ENCODE measurements at regions not wholly inside any gene's neighbourhood (a gene's known extent, or its start where the extent isn't known, plus 50 kb on each side); places are given as distances from the start of the nearest gene placed in this dataset.
A peak's percentile ranks its signal among the peaks of the same experiment; 100 is the strongest.

DNA sequence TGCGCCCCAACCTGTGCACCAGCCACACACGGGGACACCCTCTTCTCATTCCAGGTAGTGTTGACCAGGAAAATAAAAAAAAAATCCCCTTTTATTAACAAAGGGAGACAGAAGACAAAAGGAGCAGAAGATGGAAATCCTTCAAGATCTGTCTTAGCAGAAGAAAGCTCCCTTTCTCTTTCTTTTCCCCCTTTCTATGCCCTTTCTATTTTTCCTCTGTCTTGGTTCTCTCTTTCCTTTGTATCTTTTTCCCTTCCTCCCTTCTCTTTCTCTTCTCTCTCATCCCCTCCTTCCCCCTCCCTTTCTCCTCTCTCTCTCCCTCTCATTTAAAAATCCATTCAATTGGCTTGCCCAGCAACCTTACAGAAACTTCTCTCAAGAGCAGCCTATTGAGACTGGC lies 254.1 kb upstream of the ZFHX3 start:
- Histone ChIP-seq H3K9me3 (replicated peaks; ENCODE audit: control insufficient read depth, low read depth, low read length) (no peaks in the 10 kb centered on the region), H3K4me3 (ENCODE audit: low read length) (no peak overlapping the region), H3K36me3 (ENCODE audit: control insufficient read depth, insufficient read depth, low read length) (no peaks in the 10 kb centered on the region), H3K27ac (ENCODE audit: low read length) (no peak overlapping the region), H3K4me1 (ENCODE audit: control insufficient read depth, insufficient read depth, low read length) (peaks cover 5% of the 10 kb centered on the region), H3K27me3 (ENCODE audit: control insufficient read depth, insufficient read depth, low read length) (peaks cover 5% of the 10 kb centered on the region)
- no peak for DNase-seq
- WGBS (ENCODE audit: insufficient coverage), result no CpG with 5 or more reads among the region's 2 CpGs

GRCh38 chr16:73299346-73299745 lies 251.4 kb upstream of the ZFHX3 start:
- no peak overlapping the region for H3K27ac ChIP-seq (ENCODE audit: low read length)

DNA sequence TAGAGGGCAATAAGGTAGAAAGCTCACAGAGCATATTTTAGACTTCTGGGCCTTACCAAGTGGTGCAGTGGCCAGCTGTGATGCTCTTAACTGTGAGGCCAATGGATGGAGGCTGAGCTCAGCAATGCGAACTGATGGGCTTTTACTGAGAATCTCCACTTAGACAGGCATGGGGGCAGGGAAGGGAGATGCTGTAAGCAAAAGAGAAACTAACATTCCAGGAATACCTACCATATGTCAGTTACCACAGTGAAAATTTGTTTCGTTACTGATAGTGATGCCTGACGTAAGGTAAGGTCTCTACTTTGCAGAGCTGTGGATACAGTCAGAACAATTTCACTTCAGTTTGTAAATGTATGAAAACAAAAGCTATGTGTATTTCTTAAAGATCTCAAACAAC lies 250.6 kb upstream of the ZFHX3 start:
- peaks cover 2% of the 10 kb centered on the region for H3K27me3 ChIP-seq (ENCODE audit: control insufficient read depth, insufficient read depth, low read length)
- no peak for DNase-seq
- WGBS (ENCODE audit: insufficient coverage), result no CpG with 5 or more reads among the region's 3 CpGs
- H3K9me3 ChIP-seq (replicated peaks; ENCODE audit: control insufficient read depth, low read depth, low read length), result no peaks in the 10 kb centered on the region
- H3K36me3 ChIP-seq (ENCODE audit: control insufficient read depth, insufficient read depth, low read length), result no peaks in the 10 kb centered on the region
- H3K4me3 ChIP-seq (ENCODE audit: low read length), result no peak overlapping the region
- no peak overlapping the region for H3K27ac ChIP-seq (ENCODE audit: low read length)
- no peaks in the 10 kb centered on the region for H3K4me1 ChIP-seq (ENCODE audit: control insufficient read depth, insufficient read depth, low read length)

More at GRCh38 chr16:73299346-73299745, 251.4 kb upstream of the ZFHX3 start:
- Histone ChIP-seq H3K4me3 (ENCODE audit: low read length) (no peak overlapping the region), H3K4me1 (ENCODE audit: control insufficient read depth, insufficient read depth, low read length) (peaks cover 3% of the 10 kb centered on the region), H3K9me3 (replicated peaks; ENCODE audit: control insufficient read depth, low read depth, low read length) (no peaks in the 10 kb centered on the region), H3K27me3 (ENCODE audit: control insufficient read depth, insufficient read depth, low read length) (peaks cover 5% of the 10 kb centered on the region), H3K36me3 (ENCODE audit: control insufficient read depth, insufficient read depth, low read length) (no peaks in the 10 kb centered on the region)
- no peak for DNase-seq
- 60% methylated on average over 6 of the region's 7 CpGs for WGBS (ENCODE audit: insufficient coverage)

DNA sequence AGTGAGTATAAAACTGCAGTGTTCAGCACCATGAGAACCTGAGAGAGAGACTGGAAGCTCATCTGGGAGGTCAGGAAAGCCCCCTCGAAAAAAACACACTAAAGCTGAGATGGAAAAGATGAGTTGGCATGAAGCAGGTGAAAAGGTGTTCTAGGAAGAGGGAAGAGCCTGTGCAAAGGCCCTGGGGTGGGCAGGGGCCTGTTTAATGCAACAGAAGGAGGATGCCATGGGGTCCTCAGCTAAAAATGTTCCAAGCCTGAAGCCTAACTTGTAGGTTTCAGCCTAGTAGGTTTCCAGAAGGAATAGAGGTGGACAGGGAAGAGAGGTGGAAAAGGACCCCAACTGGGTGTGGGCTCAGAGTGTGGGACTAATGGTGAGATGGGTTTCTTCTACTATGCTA lies 242.3 kb upstream of the ZFHX3 start:
- no peak for DNase-seq
- Histone ChIP-seq H3K4me3 (ENCODE audit: low read length) (no peak overlapping the region), H3K27me3 (ENCODE audit: control insufficient read depth, insufficient read depth, low read length) (peaks cover 9% of the 10 kb centered on the region), H3K9me3 (replicated peaks; ENCODE audit: control insufficient read depth, low read depth, low read length) (no peaks in the 10 kb centered on the region), H3K27ac (ENCODE audit: low read length) (no peak overlapping the region), H3K36me3 (ENCODE audit: control insufficient read depth, insufficient read depth, low read length) (no peaks in the 10 kb centered on the region), H3K4me1 (ENCODE audit: control insufficient read depth, insufficient read depth, low read length) (peaks cover 33% of the 10 kb centered on the region)
- WGBS (ENCODE audit: insufficient coverage), result 83% methylated on average over 1 of the region's 1 CpG

GRCh38 chr16:73289232-73289631 lies 241.3 kb upstream of the ZFHX3 start:
- Histone ChIP-seq H3K4me1 (ENCODE audit: control insufficient read depth, insufficient read depth, low read length) (peaks cover 34% of the 10 kb centered on the region), H3K4me3 (ENCODE audit: low read length) (no peak overlapping the region), H3K27ac (ENCODE audit: low read length) (no peak overlapping the region), H3K9me3 (replicated peaks; ENCODE audit: control insufficient read depth, low read depth, low read length) (no peaks in the 10 kb centered on the region), H3K36me3 (ENCODE audit: control insufficient read depth, insufficient read depth, low read length) (no peaks in the 10 kb centered on the region), H3K27me3 (ENCODE audit: control insufficient read depth, insufficient read depth, low read length) (peaks cover 9% of the 10 kb centered on the region)
- 83% methylated on average over 1 of the region's 4 CpGs for WGBS (ENCODE audit: insufficient coverage)
- no peak for DNase-seq

GRCh38 chr16:73288520-73288919 lies 240.6 kb upstream of the ZFHX3 start:
- Histone ChIP-seq H3K36me3 (ENCODE audit: control insufficient read depth, insufficient read depth, low read length) (no peaks in the 10 kb centered on the region), H3K9me3 (replicated peaks; ENCODE audit: control insufficient read depth, low read depth, low read length) (no peaks in the 10 kb centered on the region), H3K4me3 (ENCODE audit: low read length) (no peak overlapping the region), H3K4me1 (ENCODE audit: control insufficient read depth, insufficient read depth, low read length) (peaks cover 34% of the 10 kb centered on the region), H3K27ac (ENCODE audit: low read length) (no peak overlapping the region), H3K27me3 (ENCODE audit: control insufficient read depth, insufficient read depth, low read length) (peaks cover 9% of the 10 kb centered on the region)
- peak; percentile 34 for DNase-seq
- 53% methylated on average over 7 of the region's 21 CpGs for WGBS (ENCODE audit: insufficient coverage)

GRCh38 chr16:73287859-73288405 lies 240.0 kb upstream of the ZFHX3 start:
- WGBS (ENCODE audit: insufficient coverage), result 51% methylated on average over 3 of the region's 10 CpGs
- DNase-seq, result peak; percentile 17
- no peaks in the 10 kb centered on the region for H3K9me3 ChIP-seq (replicated peaks; ENCODE audit: control insufficient read depth, low read depth, low read length)
- H3K4me1 ChIP-seq (ENCODE audit: control insufficient read depth, insufficient read depth, low read length), result peaks cover 34% of the 10 kb centered on the region
- H3K27me3 ChIP-seq (ENCODE audit: control insufficient read depth, insufficient read depth, low read length), result peaks cover 9% of the 10 kb centered on the region
- no peak overlapping the region for H3K27ac ChIP-seq (ENCODE audit: low read length)
- H3K4me3 ChIP-seq (ENCODE audit: low read length), result no peak overlapping the region
- H3K36me3 ChIP-seq (ENCODE audit: control insufficient read depth, insufficient read depth, low read length), result no peaks in the 10 kb centered on the region

- peaks cover 34% of the 10 kb centered on the region for H3K4me1 ChIP-seq (ENCODE audit: control insufficient read depth, insufficient read depth, low read length)
- H3K27ac ChIP-seq (ENCODE audit: low read length), result peak overlapping the region; percentile 79
- H3K27me3 ChIP-seq (ENCODE audit: control insufficient read depth, insufficient read depth, low read length), result peaks cover 9% of the 10 kb centered on the region
- H3K36me3 ChIP-seq (ENCODE audit: control insufficient read depth, insufficient read depth, low read length), result no peaks in the 10 kb centered on the region
- WGBS (ENCODE audit: insufficient coverage), result 87% methylated on average over 10 of the region's 14 CpGs
- no peak for DNase-seq
- no peak overlapping the region for H3K4me3 ChIP-seq (ENCODE audit: low read length)
- H3K9me3 ChIP-seq (replicated peaks; ENCODE audit: control insufficient read depth, low read depth, low read length), result no peaks in the 10 kb centered on the region
Observed at GRCh38 chr16:73286346-73287267, 238.7 kb upstream of the ZFHX3 start.

- Histone ChIP-seq H3K36me3 (ENCODE audit: control insufficient read depth, insufficient read depth, low read length) (no peaks in the 10 kb centered on the region), H3K9me3 (replicated peaks; ENCODE audit: control insufficient read depth, low read depth, low read length) (no peaks in the 10 kb centered on the region), H3K27ac (ENCODE audit: low read length) (peak overlapping the region; percentile 79), H3K27me3 (ENCODE audit: control insufficient read depth, insufficient read depth, low read length) (peaks cover 4% of the 10 kb centered on the region), H3K4me3 (ENCODE audit: low read length) (no peak overlapping the region), H3K4me1 (ENCODE audit: control insufficient read depth, insufficient read depth, low read length) (peaks cover 34% of the 10 kb centered on the region)
- DNase-seq, result peak; percentile 88
- WGBS (ENCODE audit: insufficient coverage), result 8% methylated on average over 7 of the region's 15 CpGs
Observed at GRCh38 chr16:73285436-73286201, 237.7 kb upstream of the ZFHX3 start.

DNA sequence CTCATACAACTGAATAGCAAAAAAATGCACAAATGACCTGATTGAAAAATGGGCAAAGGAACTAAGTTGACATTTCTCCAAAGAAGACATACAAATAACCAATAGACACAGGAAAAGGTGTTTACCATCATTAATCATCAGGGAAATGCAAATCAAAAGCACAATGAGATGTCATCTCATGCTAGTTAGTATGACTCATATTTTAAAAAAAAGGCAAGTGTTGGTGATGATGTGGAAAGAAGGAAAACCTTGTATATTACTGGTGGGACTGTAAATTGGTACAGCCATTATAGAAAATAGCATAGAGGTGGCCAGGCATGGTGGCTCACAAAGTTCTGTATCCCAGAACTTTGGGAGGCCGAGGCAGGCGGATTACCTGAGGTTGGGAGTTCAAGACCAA lies 232.5 kb upstream of the ZFHX3 start:
- H3K4me1 ChIP-seq (ENCODE audit: control insufficient read depth, insufficient read depth, low read length), result peaks cover 2% of the 10 kb centered on the region
- DNase-seq, result no peak

More for the DNA sequence above, 232.5 kb upstream of the ZFHX3 start:
- Histone ChIP-seq H3K4me3 (ENCODE audit: low read length) (no peak overlapping the region), H3K36me3 (ENCODE audit: control insufficient read depth, insufficient read depth, low read length) (no peaks in the 10 kb centered on the region), H3K27me3 (ENCODE audit: control insufficient read depth, insufficient read depth, low read length) (no peaks in the 10 kb centered on the region), H3K27ac (ENCODE audit: low read length) (no peak overlapping the region), H3K9me3 (replicated peaks; ENCODE audit: control insufficient read depth, low read depth, low read length) (no peaks in the 10 kb centered on the region)
- no CpG with 5 or more reads among the region's 2 CpGs for WGBS (ENCODE audit: insufficient coverage)
